A172 (cell line): ENCODE measurements at regions not wholly inside any gene's neighbourhood (a gene's known extent, or its start where the extent isn't known, plus 50 kb on each side); places are given as distances from the start of the nearest gene placed in this dataset.

ENCODE experiments used
- DNase-seq: peaks from one replicate; pipeline ENCODE4 v3.0.0-alpha.2; 2015; ENCODE audit warnings: low spot score

- DNase-seq = no peak
Measured at GRCh38 chrX:76228499-76228898, 55.6 kb downstream of the PBDC1 start.

- no peak for DNase-seq
Measured at GRCh38 chrX:76248901-76249300, 76.0 kb downstream of the PBDC1 start.

- DNase-seq = peak; percentile 11
Measured at GRCh38 chrX:76253432-76253831, 80.6 kb downstream of the PBDC1 start.

GRCh38 chrX:76279007-76279406 lies 106.1 kb downstream of the PBDC1 start:
- DNase-seq = peak; percentile 46
